ENCODE measurements at regions not wholly inside any gene's neighbourhood (a gene's known extent, or its start where the extent isn't known, plus 50 kb on each side); places are given as distances from the start of the nearest gene placed in this dataset.

- TF ChIP-seq, protein P1, sequence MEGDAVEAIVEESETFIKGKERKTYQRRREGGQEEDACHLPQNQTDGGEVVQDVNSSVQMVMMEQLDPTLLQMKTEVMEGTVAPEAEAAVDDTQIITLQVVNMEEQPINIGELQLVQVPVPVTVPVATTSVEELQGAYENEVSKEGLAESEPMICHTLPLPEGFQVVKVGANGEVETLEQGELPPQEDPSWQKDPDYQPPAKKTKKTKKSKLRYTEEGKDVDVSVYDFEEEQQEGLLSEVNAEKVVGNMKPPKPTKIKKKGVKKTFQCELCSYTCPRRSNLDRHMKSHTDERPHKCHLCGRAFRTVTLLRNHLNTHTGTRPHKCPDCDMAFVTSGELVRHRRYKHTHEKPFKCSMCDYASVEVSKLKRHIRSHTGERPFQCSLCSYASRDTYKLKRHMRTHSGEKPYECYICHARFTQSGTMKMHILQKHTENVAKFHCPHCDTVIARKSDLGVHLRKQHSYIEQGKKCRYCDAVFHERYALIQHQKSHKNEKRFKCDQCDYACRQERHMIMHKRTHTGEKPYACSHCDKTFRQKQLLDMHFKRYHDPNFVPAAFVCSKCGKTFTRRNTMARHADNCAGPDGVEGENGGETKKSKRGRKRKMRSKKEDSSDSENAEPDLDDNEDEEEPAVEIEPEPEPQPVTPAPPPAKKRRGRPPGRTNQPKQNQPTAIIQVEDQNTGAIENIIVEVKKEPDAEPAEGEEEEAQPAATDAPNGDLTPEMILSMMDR (IDR thresholded peaks at IDR 0.05), result no peak
- TF ChIP-seq POLR2A (IDR thresholded peaks at IDR 0.05), result no peak
Measured at GRCh38 chr12:34166427-34167060, 144.2 kb downstream of the ALG10 start.
